CD4-positive, alpha-beta T cell treated with Interleukin-15 for 4 hours (primary cell): ENCODE measurements at regions not wholly inside any gene's neighbourhood (a gene's known extent, or its start where the extent isn't known, plus 50 kb on each side); places are given as distances from the start of the nearest gene placed in this dataset.
"Not testable (repeated sequence)": the region's sequence is repeated elsewhere in the genome, so short reads cannot be mapped to it uniquely, and the experiment has no call there.

ENCODE experiments used
- DNase-seq: peaks from one replicate; pipeline ENCODE4 v3.0.0-alpha.2; 2020; ENCODE audit warnings: low spot score

- DNase-seq: no peak
These were observed 484.2 kb upstream of the BOD1L1 start for GRCh38 chr4:14111730-14112181.

DNA sequence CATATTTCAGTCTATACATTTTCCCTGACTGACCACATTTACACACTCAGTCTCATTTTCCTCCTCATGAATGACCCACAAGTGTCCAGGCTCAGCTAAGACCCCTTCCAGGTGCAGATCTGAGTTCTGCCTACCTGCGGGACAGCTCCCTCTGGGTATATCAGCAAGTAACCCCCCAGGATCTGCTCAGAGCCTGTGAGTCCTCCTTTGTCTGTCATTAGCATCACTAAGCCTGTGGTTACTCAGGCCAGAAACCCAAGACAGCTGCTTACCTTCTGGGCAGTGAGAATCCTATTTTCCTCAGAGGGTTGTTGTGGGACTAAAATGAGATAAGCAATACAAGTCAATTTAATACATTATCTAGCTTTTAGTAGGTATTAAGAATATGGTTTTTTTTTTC lies 487.6 kb upstream of the BOD1L1 start:
- no peak for DNase-seq

GRCh38 chr4:14117575-14118238 lies 490.2 kb upstream of the BOD1L1 start:
- no peak for DNase-seq

DNA sequence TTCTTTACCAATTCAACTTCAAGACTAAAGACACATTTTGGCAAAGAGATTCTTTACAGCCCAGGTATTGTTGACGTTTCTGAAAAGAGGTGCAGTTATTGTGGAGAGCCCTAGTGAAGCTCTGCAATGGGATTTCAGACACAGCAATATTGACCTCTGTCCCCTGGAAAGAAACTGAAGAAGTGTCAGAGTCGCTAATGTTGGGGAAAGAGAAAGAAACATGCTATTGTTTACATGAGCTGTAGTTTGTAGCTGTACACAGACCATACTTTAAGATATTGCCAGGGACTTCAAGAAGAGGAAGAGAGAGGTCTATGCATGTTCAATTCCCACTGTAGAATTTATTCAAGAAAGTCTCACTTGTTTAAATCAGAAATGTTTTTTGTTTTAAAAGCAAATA lies 497.3 kb upstream of the BOD1L1 start:
- no peak for DNase-seq

DNA sequence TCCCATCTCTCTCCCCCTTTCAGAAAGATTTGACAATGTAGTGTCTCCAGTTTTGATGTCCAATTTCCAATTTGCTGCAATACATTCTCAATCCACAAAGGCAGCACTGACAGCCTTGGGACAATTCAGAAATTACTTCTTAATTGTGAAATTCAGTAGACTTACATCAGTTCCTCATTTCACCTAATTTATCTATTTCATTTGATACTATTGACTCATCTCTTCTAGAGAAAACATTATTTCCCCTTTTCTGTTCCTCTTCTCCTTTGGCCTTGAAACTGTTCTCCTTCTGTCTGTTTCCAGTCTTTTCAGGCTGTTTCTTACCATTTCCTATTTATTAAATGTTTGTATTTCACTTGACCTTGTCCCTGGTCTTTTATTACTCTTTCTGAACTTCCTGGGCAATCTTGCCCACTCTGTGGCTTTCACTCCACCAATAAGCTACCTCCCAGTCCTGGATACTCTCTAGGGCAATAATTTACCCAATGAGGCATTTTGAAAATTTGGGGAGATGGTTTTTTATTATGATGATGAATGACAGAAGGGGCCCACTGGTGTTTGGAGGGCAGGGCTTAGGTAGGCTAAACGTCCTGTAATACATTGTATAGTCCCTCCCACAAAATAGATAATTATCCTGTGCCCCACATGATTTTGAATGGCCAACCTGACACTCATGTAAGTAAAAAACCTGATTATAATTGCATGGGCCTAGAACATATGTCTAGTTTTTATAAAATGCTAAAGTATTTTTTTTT lies 498.0 kb upstream of the BOD1L1 start:
- DNase-seq: no peak

DNA sequence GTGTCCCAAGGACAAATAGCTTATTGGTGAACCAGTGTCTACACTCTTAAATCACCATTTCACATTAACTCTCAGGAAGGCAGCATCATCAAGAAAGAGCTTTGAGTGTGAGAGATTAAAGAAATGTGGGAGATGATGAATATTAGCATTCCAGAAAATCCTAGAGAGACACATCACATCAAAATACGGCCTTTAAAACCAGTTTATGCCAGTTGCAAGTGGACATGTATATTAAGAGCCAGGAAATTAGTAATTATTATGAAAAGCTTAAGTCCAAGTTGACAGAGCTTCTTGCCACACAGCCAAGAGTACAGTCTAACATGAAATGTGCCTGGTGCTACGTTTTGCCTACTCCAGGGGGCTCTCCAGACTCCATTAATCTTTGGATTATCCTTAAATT lies 503.0 kb upstream of the BOD1L1 start:
- no peak for DNase-seq

- no peak for DNase-seq
These were observed 503.8 kb upstream of the BOD1L1 start for GRCh38 chr4:14131335-14131734.

DNA sequence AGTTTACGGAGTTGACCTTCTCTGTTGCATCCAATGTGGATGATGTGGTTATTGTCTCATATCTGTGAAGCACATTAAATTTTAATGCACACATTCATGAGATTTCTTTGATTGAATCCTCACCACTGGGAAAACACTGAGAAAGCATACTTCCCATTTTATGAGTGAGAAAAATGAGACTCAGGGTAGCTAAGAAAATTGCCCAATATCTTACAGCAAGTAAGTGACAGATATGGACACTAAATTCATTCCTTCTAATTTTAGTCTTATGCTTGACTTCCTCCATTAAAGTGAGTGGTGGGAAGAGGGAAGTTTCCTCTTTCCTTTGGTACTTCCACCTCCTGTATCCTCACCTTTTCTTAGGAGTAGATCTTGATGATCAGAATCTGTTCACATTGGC lies 504.8 kb upstream of the BOD1L1 start:
- no peak for DNase-seq

GRCh38 chr4:14138106-14138505 lies 510.6 kb upstream of the BOD1L1 start:
- DNase-seq: no peak

GRCh38 chr4:14143892-14144291 lies 516.4 kb upstream of the BOD1L1 start:
- no peak for DNase-seq

DNA sequence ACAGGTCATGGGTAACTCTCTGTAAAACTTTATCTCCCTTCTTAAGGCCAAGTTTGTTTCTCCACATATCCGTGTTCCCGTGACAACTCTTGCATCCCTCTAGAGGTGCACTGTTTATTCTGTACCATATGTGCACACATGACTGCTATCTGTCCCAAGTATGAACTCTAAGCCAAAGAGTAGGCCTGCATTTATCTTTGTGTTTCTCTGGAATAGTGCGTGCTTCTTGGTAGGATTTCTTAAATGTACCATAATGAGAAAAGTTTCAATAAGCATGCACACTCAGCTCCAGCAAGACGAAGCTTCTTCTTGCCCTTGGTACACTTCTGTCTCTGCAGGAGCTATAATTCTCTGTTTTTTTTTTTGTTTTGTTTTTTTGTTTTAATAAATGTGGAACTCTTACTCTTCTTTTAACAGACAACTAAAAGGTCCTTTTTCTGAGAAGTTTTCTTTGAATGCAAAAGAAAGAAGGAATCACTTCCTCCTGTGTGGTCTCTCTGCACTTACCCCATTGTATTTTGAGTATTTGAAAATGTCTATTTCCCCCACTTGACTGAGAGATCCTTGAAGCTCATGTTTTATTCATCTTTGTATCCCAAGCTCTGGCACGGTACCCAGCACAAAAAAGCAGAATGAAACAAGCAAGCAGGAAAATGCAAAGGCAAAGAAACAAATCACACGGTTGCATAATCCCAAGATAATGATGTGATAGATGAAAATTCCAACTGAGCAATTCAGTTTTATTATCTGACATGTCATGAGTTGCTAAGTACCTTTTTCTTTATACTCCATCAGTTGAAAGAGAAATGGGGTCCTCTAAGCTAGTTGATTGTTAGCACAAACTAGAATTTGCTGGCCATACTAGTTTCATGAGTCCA lies 521.9 kb upstream of the BOD1L1 start:
- DNase-seq: no peak

DNA sequence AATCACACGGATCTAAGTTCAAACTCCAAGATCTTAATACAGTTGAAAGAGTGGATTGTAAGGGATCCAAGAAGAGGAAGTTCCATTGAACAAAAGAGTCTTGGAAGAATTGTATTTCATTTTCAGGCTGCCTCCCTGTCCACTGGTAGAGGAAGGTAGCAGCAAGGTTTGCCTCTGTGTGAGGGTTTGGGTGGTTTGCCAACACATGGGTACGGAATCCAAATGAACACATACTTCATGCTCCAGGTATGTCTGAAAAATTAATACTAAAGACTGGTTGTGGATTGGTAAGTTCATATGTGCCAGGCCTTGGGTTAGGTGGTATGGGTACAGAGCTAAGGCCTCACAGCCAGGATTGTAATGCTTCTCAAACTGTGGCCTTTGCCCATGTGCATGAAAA lies 523.6 kb upstream of the BOD1L1 start:
- no peak for DNase-seq

DNA sequence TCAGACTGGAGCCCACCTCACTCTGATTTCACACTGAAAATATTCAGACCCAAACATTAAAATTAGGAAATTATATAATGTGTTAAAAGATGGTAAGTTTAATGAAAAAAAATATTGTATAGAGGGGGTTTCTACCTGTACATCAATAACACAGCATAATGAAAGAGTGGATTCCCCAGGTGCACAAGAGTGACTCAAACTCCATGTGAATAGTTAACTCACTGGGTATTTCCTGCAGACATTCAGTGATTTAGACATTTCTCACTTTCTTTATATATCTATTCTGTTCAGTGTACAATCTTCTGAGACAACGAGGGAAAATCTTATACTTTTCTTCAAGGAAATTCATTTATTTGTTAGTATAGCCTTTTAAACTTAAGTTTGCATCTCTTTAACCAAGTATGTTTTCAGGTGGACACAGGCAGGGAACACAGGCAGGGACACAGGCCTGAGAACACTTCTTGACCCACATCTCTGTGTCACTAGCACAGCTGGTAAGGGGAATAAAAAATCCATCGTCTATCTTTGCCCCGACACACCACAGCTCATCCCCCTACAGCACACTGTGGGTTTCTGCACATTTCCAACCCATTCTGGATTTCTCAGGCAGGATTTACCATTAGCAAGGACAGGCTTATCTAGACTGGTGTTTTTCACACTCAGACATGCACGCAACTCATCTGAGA lies 525.5 kb upstream of the BOD1L1 start:
- no peak for DNase-seq

GRCh38 chr4:14155803-14156202 lies 528.3 kb upstream of the BOD1L1 start:
- DNase-seq: no peak

DNA sequence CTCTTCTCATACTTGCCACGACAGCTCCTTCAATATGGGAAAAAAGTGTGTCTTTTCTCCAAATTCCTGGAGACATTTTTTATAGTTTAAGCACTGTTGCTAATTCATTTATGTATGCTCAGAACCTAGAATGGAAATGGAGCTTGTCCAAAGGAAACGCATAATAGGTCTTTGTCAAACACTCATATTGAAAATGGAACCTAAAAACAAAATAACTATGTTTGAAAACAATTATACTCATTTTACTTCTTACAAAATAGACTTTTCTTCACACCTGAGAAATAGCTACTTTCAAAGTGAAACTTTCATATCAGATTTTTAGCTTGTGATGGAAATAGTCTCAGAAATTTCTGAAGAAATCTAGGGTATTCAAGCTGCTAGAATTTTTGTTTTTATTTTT lies 529.7 kb upstream of the BOD1L1 start:
- no peak for DNase-seq

- no peak for DNase-seq
These were observed 537.8 kb upstream of the BOD1L1 start for GRCh38 chr4:14165222-14165920.

GRCh38 chr4:14167876-14168510 lies 540.5 kb upstream of the BOD1L1 start:
- no peak for DNase-seq

GRCh38 chr4:14168919-14169318 lies 541.4 kb upstream of the BOD1L1 start:
- DNase-seq: no peak

DNA sequence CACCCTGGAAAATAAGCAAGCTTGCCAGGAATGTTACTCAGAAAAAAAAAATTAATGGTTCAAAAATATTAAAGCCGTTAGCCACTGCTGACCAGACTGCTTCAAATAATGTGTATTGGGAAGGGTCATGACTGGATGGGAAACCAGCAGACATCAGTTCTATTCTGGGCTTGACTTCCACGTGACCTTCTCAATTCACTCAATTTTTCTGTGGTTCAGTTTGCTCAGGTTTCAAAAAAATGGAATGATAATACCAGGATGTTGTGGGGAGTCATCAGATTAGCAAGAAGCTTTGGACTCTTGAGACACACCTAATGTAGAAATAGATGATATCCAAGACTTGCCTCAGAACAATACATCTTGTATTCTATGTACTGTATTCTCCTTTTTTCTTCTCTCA lies 541.9 kb upstream of the BOD1L1 start:
- DNase-seq: no peak

GRCh38 chr4:14169940-14170339 lies 542.4 kb upstream of the BOD1L1 start:
- not testable (repeated sequence) for DNase-seq

- DNase-seq: no peak
These were observed 549.1 kb upstream of the BOD1L1 start for GRCh38 chr4:14176613-14177012.
